ENCODE measurements at regions not wholly inside any gene's neighbourhood (a gene's known extent, or its start where the extent isn't known, plus 50 kb on each side); places are given as distances from the start of the nearest gene placed in this dataset.
"Not testable (repeated sequence)": the region's sequence is repeated elsewhere in the genome, so short reads cannot be mapped to it uniquely, and the experiment has no call there.

DNA sequence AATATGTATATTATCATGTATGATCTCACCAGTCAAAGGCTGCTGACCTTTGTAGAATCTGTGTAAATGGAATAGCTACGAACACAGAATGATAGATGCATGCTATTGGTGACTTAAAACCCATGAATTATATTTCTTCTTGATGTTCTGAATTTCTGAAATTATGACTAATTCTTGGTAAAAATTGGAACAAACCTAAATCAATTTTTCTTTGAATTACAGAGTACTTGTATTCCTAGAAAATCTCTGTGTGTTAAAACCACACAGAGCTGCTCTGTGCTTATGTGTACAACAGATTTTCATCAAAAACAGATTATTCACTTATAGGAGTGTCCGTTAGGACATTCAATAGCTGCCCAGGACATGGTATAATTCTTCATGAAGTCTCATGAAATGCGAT lies 108.3 kb upstream of the MDFIC start:
- no peak for DNase-seq
- intact Hi-C loops (cut with DNase I) = no loop called here
- Histone ChIP-seq H3K27ac (no peak overlapping the region), H3K27me3 (no peaks in the 10 kb centered on the region), H3K36me3 (no peaks in the 10 kb centered on the region), H3K4me1 (no peaks in the 10 kb centered on the region), H3K9me3 (no peaks in the 10 kb centered on the region), H3K4me3 (replicated peaks in 1 of 3) (no peak overlapping the region)
- TF ChIP-seq POLR2A (IDR thresholded peaks at IDR 0.05) = no peak
- TF ChIP-seq, protein P1, sequence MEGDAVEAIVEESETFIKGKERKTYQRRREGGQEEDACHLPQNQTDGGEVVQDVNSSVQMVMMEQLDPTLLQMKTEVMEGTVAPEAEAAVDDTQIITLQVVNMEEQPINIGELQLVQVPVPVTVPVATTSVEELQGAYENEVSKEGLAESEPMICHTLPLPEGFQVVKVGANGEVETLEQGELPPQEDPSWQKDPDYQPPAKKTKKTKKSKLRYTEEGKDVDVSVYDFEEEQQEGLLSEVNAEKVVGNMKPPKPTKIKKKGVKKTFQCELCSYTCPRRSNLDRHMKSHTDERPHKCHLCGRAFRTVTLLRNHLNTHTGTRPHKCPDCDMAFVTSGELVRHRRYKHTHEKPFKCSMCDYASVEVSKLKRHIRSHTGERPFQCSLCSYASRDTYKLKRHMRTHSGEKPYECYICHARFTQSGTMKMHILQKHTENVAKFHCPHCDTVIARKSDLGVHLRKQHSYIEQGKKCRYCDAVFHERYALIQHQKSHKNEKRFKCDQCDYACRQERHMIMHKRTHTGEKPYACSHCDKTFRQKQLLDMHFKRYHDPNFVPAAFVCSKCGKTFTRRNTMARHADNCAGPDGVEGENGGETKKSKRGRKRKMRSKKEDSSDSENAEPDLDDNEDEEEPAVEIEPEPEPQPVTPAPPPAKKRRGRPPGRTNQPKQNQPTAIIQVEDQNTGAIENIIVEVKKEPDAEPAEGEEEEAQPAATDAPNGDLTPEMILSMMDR (IDR thresholded peaks at IDR 0.05) = no peak
- 90 to 92% methylated on average over 3 of the region's 3 CpGs for WGBS, 2 donors

DNA sequence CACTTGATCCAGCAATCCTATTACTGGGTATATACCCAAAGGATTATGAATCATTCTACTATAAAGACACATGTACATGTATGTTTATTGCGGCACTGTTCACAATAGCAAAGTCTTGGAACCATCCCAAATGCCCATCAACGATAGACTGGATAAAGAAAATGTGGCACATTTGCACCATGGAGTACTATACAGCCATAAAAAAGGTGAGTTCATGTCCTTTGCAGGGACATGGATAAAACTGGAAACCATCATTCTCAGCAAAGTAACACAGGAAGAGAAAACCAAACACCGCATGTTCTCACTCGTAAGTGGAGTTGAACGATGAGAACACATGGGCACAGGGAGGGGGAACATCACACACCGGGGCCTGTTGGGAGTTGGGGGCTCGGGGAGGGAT lies 104.9 kb upstream of the MDFIC start:
- DNase-seq; intact Hi-C loops (cut with DNase I); H3K9me3 ChIP-seq; H3K36me3 ChIP-seq; H3K4me1 ChIP-seq; H3K27me3 ChIP-seq; H3K4me3 ChIP-seq (replicated peaks in 1 of 3); H3K27ac ChIP-seq: not testable (repeated sequence)
- WGBS, 2 donors = 95 to 98% methylated on average over 7 of the region's 7 CpGs

DNA sequence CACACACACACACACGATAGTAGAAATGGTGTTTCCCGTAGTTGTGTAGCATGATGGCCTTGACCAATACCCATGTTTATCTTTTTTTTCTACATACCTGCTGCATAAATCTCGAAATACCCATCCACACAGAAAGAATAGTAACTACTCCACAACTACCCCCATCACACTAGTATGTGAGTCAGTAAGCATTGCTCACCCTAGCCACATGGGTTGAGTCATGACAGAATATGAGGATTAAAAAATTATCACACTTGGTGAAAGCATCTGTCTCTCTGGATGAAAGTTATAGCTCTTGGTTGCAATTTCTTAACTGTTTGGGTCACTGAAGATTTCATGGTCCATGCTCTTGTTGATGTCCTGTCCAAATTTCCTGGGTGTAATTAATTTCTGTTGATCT lies 103.4 kb upstream of the MDFIC start:
- TF ChIP-seq POLR2A (IDR thresholded peaks at IDR 0.05) = no peak
- TF ChIP-seq, protein P1 (IDR thresholded peaks at IDR 0.05) = no peak
- Histone ChIP-seq H3K27me3 (no peaks in the 10 kb centered on the region), H3K27ac (no peak overlapping the region), H3K4me1 (peaks cover 4% of the 10 kb centered on the region in 2 donors), H3K4me3 (replicated peaks in 1 of 3) (no peak overlapping the region), H3K36me3 (no peaks in the 10 kb centered on the region), H3K9me3 (no peaks in the 10 kb centered on the region)
- 92 to 93% methylated on average over 3 of the region's 3 CpGs for WGBS, 2 donors
- no peak for DNase-seq
- intact Hi-C loops (cut with DNase I) = no loop called here

DNA sequence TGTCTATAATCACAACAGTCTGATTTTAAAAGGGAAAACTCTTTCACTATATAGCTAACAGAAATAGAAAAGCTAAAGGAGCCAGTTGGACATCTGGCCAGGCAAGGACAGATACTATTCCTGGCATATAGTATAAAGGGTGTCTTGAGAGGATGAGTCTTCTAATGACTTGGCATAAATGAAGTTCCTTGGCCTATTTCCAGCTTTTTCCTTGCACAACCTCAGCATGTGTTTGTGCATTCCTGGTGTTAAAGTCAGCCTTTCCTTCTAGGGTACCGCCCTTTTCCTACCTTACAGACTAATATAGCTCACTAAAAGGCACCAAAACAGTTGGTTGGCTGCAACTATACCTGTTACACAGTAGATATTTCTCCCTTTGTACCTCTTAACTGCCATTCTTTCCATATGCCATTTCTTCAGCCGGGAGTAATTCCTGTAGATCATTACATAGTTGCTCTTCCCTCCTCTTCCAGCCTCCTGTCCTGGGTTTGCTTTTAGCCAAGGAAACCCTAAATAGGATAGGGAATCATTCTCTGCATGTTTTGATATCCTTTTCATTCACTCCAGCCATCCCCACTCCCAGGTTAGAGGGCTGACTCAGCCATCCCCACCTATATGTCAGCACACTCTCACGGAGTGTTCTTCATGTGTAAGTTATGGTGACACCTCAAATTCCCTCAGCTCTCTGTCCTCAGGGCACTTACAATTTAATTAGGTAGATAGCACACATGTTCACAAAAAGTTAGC lies 102.1 kb upstream of the MDFIC start:
- no peaks in the 10 kb centered on the region for H3K9me3 ChIP-seq
- WGBS, 2 donors = 88 to 89% methylated on average over 3 of the region's 3 CpGs
- no peak overlapping the region for H3K4me3 ChIP-seq (replicated peaks in 1 of 3)
- intact Hi-C loops (cut with DNase I) = no loop called here
- no peak for TF ChIP-seq POLR2A (IDR thresholded peaks at IDR 0.05)
- H3K36me3 ChIP-seq = no peaks in the 10 kb centered on the region
- no peak for DNase-seq
- H3K27ac ChIP-seq = no peak overlapping the region
- peaks cover 4% of the 10 kb centered on the region in 2 donors for H3K4me1 ChIP-seq
- H3K27me3 ChIP-seq = no peaks in the 10 kb centered on the region

DNA sequence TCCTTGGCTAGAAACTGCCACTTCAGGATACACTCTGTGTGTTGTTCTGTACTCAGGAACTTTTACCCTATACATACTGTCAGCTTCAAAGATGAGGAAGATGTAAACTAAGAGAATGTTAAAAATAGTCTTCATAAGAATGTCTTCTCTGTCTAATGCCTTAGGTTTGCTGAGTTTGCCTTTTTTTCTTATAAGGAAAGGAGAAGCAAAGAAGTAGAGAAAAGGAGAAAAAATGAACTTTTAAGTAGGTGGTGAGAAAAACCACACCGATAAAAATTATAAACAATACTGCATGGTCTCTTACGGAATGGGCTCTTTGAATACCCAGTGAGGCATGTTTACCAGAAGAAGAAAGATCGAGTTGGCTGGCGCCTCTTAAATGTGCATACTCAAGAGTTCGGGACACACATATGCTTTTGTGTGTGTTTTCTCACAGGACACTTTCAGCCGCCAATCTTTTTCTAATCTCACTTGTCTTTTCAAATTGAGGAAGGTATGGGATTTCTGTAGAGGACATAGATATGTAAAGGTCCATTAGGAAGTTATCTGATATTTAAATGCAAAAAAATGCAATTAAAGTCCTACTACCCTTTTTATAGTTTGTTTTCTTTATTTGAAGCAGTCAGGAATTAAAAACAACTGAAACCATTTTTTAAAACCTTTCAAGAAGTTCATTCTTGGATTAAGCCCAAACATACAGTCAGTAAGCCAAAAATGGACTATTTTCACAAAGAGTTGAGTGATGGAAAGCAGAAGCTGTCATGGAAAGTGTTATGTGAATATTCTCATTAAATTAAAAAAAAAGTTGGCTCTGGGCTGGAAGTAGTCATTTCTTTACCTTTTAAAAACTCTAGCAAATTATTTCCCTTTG lies 100.6 kb upstream of the MDFIC start:
- TF ChIP-seq, protein P1 (IDR thresholded peaks at IDR 0.05) = no peak
- no peak for TF ChIP-seq POLR2A (IDR thresholded peaks at IDR 0.05)
- Histone ChIP-seq H3K27me3 (no peaks in the 10 kb centered on the region), H3K36me3 (no peaks in the 10 kb centered on the region), H3K4me1 (peaks cover 4% of the 10 kb centered on the region in 2 donors), H3K4me3 (replicated peaks in 1 of 3) (no peak overlapping the region), H3K9me3 (no peaks in the 10 kb centered on the region), H3K27ac (no peak overlapping the region)
- peak; percentile 9 to 20 for DNase-seq
- WGBS, 2 donors = 16 to 18% methylated on average over 6 of the region's 6 CpGs
- intact Hi-C loops (cut with DNase I) = no loop called here

DNA sequence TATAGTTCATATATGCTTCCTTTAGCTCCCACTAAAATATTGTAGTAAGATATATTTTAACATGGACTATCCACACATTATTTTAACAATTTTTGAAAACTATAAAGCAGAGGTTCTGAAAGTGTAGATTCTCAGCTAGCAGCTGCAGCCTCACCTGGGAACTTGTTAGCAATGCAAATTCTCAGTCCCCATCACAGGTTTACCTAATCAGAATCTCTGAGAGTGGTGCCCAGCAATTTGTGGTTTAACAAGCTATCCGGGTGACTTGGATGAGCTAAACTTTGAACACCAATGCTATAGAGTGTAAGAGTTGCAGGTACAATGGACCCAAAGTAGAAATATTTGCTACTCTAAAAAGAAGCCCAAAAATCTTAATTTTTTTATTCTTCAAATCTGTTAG lies 99.8 kb upstream of the MDFIC start:
- no peak overlapping the region for H3K27ac ChIP-seq

More for the DNA sequence above, 99.8 kb upstream of the MDFIC start:
- H3K36me3 ChIP-seq = no peaks in the 10 kb centered on the region
- TF ChIP-seq, protein P1 (IDR thresholded peaks at IDR 0.05) = no peak
- TF ChIP-seq POLR2A (IDR thresholded peaks at IDR 0.05) = no peak
- intact Hi-C loops (cut with DNase I) = no loop called here
- DNase-seq = no peak
- no peaks in the 10 kb centered on the region for H3K9me3 ChIP-seq
- H3K4me3 ChIP-seq (replicated peaks in 1 of 3) = no peak overlapping the region
- 92 to 95% methylated on average over 1 of the region's 1 CpG for WGBS, 2 donors
- H3K4me1 ChIP-seq = peaks cover 4% of the 10 kb centered on the region in 2 donors
- no peaks in the 10 kb centered on the region for H3K27me3 ChIP-seq
